ENCODE measurements at regions not wholly inside any gene's neighbourhood (a gene's known extent, or its start where the extent isn't known, plus 50 kb on each side); places are given as distances from the start of the nearest gene placed in this dataset.

DNA sequence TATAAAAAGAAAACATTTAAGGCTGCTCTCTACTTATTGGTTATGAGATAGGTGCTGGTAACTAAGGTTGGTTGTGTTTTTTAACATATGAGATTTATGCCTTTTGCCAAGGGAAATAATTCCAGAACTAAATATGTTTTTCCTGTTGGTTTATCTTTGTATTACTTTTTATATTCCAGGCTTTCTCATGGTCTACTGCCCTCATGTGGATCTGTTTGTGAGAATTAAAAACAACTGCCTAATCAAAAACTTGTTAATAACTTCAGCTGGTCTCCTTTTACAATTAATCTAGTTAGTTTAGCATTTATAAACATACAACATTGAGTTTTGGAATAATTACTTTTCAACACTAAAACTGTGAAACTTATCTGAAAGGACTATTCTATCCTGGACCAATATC is 1208.3 kb downstream of the ADGRL3 start:
- H3K4me3 ChIP-seq (ENCODE audit: low read depth, low read length): no peak overlapping the region
- TF ChIP-seq, protein P1, sequence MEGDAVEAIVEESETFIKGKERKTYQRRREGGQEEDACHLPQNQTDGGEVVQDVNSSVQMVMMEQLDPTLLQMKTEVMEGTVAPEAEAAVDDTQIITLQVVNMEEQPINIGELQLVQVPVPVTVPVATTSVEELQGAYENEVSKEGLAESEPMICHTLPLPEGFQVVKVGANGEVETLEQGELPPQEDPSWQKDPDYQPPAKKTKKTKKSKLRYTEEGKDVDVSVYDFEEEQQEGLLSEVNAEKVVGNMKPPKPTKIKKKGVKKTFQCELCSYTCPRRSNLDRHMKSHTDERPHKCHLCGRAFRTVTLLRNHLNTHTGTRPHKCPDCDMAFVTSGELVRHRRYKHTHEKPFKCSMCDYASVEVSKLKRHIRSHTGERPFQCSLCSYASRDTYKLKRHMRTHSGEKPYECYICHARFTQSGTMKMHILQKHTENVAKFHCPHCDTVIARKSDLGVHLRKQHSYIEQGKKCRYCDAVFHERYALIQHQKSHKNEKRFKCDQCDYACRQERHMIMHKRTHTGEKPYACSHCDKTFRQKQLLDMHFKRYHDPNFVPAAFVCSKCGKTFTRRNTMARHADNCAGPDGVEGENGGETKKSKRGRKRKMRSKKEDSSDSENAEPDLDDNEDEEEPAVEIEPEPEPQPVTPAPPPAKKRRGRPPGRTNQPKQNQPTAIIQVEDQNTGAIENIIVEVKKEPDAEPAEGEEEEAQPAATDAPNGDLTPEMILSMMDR (IDR thresholded peaks at IDR 0.05; ENCODE audit: low read depth, low read length): no peak

DNA sequence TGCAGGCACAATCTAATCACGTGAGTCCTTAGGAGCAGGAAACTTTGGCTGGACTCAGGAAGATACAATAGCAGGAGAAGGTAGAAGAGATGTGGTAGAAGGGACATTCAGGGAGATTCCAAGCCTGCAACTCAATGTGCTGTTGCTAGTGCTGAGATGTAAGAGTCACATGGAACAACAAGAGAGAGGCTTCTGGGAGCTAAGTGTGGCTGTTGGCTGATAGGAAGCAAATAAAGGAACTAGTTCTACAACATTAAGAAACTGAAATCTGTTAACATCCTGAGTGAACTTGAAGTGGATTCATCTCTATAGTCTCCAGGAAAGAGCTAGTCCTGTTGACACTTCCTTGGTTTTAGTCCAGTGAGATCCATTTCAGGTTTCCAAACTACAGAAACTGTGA is 1207.4 kb downstream of the ADGRL3 start:
- H3K4me3 ChIP-seq (ENCODE audit: low read depth, low read length): no peak overlapping the region
- TF ChIP-seq, protein P1 (IDR thresholded peaks at IDR 0.05; ENCODE audit: low read depth, low read length): no peak

DNA sequence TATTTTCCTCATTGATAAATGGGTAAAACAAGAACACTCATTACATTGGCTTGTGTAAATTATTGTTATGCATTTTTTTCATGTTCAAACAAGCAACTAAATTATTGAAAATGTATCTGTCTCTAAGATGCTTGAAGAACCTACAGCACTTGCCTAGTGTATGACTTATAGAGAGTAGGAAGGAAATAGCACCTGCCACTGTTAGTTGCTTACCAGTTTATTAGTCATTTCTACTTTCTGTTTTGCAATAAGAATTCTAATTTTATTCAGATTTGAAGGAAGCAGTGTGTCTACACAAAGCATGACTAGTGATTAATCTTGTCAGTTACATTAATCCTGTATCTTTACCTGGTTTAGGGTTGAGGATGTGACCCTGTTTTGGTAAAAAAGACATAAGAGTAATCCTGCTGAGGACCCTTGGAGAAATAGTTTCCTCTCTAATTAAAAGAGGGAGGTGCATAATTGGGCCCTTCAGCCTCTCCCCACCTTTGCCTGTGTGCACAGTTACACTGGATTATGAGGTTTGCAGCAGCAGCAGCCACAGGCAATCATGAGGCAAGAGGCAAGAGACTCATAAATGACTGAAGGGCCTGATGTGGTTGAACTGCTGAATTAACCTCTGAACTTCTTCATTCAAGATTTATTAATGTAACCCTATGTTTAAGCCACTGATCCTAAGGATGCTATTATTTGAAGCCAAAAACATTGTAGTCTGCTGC is 1202.1 kb downstream of the ADGRL3 start:
- TF ChIP-seq, protein P1 (IDR thresholded peaks at IDR 0.05; ENCODE audit: low read depth, low read length): no peak
- H3K4me3 ChIP-seq (ENCODE audit: low read depth, low read length): no peak overlapping the region

DNA sequence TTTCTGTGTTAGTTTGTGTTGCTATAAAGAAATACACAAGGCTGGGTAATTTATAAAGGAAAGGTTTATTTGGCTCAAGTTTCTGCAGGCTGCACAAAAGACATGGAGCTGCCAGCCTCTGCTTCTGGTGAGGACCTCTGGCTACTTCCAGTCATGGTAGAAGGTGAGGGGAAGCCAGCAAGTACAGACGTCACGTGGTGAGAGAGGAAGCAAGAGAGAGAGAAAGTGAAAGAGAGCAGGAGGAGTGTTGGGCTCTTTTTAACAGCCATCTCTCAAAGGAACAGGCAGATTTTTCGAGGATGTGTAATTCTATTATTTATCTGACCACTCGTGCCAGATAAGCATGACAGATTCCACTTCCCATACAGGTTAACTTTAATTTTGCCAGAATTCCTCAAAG is 1199.1 kb downstream of the ADGRL3 start:
- H3K4me3 ChIP-seq (ENCODE audit: low read depth, low read length): no peak overlapping the region
- TF ChIP-seq, protein P1 (IDR thresholded peaks at IDR 0.05; ENCODE audit: low read depth, low read length): no peak

DNA sequence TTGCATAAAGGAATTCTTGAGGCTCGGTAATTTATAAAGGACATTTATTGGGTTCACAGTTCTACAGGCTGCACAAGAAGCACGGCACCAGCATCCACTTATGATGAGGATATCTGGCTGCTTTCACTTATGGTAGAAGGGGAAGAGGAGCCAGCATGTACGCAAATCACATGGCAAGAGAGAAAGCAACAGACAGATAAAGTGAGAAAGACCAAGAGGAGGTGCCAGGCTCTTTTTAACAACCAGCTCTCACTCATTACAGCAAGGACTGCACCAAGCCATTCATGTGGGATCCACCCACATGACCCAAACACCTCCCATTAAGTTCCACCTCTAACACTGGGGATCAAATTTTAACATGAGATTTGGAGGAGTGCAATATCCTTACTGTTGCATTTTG is 1198.2 kb downstream of the ADGRL3 start:
- H3K4me3 ChIP-seq (ENCODE audit: low read depth, low read length): no peak overlapping the region
- TF ChIP-seq, protein P1 (IDR thresholded peaks at IDR 0.05; ENCODE audit: low read depth, low read length): no peak

DNA sequence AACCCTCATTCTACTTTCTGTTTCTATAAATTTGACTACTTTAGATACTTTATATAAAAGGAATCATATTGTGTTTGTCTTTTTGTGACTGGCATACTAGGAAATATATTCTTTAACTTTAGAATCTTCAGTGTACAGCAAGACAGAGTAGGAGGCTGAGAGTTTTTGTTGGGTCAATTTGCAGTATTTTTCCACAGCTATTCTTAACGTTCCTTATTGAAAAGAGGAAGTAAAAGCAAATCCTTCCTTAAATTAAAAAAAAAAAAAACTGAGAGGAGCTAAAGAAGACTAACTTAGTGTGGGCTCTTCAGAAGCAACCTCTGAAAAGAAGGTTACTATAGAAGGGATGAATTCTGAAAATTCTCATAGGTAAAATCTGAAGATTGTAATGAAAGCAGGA is 1194.6 kb downstream of the ADGRL3 start:
- TF ChIP-seq, protein P1 (IDR thresholded peaks at IDR 0.05; ENCODE audit: low read depth, low read length): no peak
- no peak overlapping the region for H3K4me3 ChIP-seq (ENCODE audit: low read depth, low read length)

DNA sequence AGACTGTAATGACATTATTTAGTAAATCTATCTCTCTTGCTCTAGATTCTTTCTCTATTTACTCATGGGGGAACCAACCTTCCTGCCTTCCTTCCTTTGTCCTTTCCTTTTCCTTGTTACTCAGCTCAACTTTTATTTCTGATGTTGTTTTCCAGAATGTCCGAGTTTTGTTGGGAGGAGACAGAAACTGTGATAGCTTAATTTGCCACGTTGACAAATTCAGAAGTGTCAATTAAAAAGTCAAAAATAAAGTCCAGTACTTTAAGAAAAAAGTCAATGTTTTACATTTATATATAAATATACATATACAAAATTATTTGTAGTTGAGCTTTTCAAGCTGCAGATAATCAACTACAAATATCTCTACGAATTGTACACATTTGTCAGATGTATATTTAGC is 1187.7 kb downstream of the ADGRL3 start:
- H3K4me3 ChIP-seq (ENCODE audit: low read depth, low read length): no peak overlapping the region
- TF ChIP-seq, protein P1 (IDR thresholded peaks at IDR 0.05; ENCODE audit: low read depth, low read length): no peak

All from WI38 (cell line).